IPS-NIHi7 (cell line): ENCODE measurements at regions not wholly inside any gene's neighbourhood (a gene's known extent, or its start where the extent isn't known, plus 50 kb on each side); places are given as distances from the start of the nearest gene placed in this dataset.
"Not testable (repeated sequence)": the region's sequence is repeated elsewhere in the genome, so short reads cannot be mapped to it uniquely, and the experiment has no call there.

Source experiments
- DNase-seq: peaks from one replicate; pipeline ENCODE4 v3.0.0; 2012; ENCODE audit warnings: mixed read lengths; ENCODE audit errors: extremely low spot score

DNA sequence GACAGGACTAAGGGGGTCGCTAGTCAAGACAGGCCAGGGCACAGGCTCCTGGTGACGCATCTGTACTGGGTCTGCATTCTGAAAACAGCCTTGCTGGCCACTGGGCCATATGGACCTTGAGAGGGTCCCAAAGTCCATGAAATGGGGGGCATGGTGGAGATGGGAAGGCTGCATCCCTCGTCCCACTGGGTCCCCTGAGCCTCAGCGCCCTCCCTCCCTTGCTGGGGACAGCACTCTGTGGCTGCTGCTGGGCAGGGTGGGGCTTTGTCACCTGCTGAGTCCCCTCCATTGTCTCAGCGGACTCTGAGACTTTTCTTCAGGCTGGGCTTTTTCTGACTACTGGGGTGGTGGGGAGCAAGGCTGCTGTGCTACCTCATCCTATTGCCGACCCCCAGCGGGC lies 205.2 kb downstream of the RHOU start:
- DNase-seq, result no peak

GRCh38 chr1:228940926-228941325 lies 205.6 kb downstream of the RHOU start:
- DNase-seq, result no peak

DNA sequence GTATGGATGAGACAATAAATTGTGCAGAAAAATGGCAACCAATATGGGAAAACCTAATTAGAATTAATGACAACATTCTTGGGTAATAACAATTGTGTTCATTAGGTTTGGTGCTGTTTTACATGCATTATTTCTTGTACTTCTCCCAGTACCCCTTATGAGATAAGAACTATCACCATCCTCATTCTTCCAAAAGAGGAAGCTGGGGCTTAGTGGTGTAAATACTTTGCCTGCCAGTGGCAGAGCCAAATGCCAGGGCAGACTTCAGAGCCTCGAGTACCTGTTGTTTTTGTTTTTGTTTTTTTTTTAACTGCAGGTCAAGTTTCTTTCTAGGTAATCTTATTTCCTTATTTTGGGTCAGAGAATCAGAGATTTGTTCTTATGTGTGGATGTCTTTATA lies 206.4 kb downstream of the RHOU start:
- DNase-seq, result no peak

DNA sequence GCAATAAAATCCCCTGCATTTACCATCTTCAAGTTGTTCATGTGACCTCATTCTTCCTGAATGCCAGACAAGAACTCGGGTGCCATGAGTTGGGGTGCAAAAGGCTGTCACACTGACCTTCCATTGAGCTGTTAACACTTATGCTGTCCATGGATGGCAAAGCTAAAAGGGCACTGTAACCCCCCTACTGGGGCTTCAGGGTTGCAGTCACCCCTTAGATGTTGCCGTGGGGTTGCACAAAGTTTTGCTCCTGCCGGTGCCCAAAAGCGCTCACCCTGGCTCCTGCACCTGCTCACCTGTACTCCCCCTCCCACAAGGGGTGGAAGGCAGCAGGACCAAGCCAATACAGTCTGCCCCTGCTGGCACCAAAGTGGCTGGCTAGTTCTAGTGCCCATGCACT lies 208.2 kb downstream of the RHOU start:
- DNase-seq, result no peak

DNA sequence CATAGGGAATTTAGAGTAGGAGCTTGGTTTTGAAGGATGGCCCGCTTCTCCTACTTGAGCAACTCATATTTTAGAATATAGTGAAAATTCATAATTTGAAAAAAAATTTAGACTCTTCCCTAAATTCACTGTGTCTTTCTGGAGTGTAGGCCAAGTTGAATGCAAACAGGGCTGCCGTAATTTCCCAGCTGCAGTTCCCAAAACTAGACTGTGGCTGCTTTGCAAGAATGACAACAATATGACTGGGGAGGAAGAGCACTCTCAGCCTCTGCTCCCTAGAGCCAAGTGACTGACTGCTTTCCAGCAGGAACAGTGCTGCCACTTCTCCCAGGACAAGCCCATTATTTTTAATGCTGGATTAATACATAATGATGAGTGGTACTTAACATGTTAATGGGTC lies 209.0 kb downstream of the RHOU start:
- no peak for DNase-seq

GRCh38 chr1:228944935-228945371 lies 209.7 kb downstream of the RHOU start:
- no peak for DNase-seq

GRCh38 chr1:228945885-228946284 lies 210.6 kb downstream of the RHOU start:
- no peak for DNase-seq

- not testable (repeated sequence) for DNase-seq
Measured at GRCh38 chr1:228949617-228950016, 214.3 kb downstream of the RHOU start.

DNA sequence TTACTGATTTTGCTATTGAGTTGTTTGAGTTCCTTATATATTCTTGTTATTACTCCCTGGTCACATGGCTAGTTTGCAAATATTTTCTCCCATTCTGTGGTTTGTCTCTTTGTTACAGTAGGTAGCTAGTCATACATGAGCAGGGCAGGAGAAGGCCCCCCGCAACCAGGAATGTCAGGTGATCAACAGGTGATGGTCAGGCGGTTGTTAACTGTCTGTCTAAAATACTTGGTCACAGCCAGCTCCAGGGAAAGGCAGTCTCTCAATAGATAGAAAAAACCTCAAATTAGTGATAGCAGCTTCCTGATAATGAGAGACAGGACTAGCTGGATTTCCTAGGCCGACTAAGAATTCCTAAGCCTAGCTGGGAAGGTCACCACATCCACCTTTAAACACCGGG lies 217.9 kb downstream of the RHOU start:
- DNase-seq, result no peak

DNA sequence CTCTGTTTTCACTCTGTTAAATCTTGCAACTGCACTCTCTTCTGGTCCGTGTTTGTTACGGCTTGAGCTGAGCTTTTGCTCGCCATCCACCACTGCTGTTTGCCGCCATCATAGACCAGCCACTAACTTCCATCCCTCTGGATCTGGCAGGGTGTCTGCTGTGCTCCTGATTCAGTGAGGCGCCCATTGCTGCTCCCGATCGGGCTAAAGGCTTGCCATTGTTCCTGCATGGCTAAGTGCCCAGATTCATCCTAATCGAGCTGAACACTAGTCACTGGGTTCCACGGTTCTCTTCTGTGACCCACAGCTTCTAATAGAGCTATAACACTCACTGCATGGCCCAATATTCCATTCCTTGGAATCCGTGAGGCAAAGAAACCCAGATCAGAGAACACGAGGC lies 218.5 kb downstream of the RHOU start:
- not testable (repeated sequence) for DNase-seq

DNA sequence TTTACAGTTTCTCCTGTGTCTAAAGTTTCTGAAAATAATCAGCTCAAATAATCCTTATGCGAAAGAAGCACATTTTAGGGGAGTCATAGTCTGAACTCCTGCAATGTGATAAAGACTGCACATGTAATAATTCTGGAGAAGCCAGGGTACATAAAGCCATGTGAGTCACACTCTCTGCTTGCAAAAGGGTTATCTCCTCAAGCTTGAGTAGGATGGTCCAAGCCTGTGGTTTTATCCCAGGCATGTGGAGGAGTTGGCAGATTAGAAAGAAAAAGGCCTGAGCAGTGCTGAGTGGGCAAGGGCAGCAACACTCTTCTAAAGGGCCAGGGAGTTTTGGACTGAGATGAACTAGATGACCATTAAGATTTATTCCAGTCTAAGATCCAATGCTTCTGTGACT lies 220.4 kb downstream of the RHOU start:
- DNase-seq, result no peak

GRCh38 chr1:228956864-228957263 lies 221.6 kb downstream of the RHOU start:
- DNase-seq, result no peak

DNA sequence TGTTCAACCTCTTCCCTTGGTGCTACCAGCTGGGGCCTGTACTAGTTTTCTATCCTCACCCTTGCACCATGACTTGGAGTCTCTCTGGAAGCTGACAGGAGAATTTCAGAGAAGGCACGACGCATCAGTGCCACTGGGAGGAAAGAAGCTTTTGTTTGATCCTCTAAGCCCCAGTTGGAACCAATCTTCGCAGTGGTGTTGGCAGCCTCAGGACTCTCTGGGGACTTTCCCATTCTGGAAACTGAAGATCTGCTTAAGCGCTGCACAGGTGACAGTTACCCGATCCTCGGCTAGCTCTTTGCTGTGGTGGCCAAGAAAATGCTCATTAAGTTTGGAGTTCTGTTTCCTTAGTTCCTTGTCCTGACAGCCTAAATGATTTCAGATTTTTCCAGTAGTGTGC lies 222.3 kb downstream of the RHOU start:
- DNase-seq, result no peak

- no peak for DNase-seq
Measured at GRCh38 chr1:228958121-228958520, 222.8 kb downstream of the RHOU start.

- no peak for DNase-seq
Measured at GRCh38 chr1:228958741-228959140, 223.5 kb downstream of the RHOU start.

DNA sequence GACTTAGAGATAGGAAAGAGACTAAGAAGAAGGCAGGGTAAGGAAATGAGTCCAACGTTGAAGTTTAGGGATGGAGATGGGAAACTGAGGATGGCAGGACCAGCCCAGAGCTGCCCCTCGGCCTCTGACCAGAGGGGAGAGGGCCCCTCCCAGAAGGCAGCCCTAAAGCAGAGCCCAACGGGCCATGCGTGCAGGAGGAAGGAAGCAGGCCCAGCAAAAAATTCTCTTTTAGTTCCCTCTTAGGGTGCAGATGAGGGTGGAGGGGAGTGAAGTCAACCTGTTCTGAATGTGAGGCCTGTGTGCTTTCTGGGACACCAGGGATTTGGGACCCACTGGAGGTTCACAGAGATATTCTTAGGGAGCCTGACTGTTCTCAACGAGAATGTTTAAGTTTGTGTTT lies 225.4 kb downstream of the RHOU start:
- DNase-seq, result no peak

DNA sequence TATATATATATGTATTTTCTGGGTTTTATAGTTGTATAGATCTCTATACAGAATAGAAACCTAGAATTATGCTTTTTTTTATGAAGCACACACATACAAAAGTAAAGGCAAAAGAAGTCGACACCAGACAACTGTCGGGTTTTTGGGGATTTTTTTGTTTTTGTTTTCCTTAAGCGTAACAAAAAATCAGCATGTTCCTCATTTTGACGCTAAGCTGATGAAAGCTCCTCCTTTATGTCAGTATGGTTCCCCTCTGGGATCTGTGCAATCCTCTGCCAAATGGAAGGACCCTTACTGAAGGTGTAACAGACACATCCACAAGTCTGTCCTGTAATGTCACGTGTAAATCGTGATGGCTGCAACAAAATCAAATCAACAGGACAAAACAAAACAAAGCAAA lies 226.2 kb downstream of the RHOU start:
- DNase-seq, result no peak

GRCh38 chr1:228963795-228964177 lies 228.5 kb downstream of the RHOU start:
- no peak for DNase-seq

GRCh38 chr1:228964178-228965089 lies 229.2 kb downstream of the RHOU start:
- no peak for DNase-seq

DNA sequence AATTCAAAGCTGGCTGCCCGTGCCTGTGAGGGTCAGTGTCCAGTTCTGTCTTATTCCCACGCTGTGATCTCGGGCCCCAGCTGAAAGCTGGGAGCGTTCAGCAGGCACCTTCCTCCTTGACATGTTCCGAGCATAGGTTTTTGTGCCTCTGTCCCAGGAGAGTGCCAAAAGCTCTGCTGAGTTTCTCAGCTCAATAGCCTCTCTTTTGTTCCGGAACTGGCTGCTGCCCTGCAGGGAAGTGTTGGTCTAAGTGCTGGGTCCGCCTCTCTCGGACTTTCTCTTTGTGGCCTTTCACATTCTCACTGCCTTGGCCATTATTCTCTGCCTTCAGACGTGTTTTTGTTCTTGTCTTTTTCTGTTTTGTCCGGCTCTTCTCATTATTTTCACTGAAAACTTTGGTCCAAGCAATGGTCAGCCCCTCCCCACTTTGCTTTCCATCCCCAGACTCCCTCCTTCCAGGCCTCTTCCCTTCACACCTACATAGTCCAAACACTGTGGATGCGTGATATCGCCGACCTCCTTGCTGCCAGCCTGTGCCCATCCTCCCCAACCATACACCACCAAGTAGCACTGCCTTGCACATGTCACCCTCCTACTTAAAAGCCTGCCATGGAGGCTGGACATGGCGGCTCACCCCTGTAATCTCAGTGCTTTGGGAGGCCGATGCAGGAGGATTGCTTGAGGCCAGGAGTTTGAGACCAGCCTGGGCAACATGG lies 233.8 kb downstream of the RHOU start:
- no peak for DNase-seq

DNA sequence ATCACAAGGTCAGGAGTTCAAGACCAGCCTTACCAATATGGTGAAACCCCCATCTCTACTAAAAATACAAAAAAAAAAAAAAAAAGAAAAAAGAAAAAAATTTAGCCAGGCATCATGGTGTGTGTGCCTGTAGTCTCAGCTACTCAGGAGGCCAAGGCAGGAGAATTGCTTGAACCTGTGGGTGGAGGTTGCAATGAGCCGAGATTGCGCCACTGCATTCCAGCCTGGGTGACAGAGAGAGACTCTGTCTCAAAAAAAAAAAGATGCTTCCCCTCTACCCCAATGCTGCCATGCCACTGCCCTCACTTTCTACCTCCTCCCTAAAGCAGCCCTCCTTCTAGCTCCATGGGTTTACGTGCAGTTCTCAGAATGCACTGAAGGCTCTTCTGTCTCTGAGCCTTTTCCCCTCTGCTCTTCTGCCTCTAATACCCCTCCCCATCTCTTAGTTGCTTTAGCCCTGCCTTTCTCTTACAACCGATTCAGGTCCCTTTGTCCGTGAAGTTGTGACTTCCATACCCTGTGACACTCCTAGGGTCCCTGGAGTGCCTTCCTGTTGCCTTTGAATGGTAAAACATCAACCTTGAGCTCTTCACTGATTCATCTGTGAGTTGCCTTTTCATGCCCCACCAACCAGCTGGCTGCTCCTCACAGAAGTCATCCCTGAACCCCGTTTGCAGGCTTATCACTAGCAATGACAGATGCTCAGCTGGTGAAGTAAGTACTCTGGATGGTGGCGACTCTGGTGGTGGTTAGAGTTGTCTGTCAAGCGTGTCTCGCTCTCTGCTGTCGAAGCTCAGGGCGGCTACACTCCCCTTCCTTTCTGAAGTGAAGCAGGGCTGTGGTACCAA lies 234.9 kb downstream of the RHOU start:
- no peak for DNase-seq

DNA sequence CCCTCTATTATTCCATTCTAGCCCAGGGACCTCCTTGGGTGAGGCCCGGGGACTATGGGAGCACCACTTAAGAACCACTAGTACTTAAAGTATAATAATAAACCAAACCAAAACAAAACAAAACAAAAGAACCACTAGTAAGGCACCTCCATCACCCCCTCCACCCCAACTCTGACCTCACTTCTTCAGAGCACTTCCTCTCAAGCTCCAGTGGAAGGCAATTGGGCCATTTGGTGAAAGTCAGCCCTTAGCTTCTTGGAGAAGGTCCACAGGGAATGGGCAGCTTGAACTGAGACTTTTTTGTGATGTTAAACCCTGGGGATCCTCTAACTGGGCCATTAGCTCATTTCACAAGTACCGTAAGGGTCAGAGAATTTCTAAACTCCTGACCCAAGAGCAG lies 237.3 kb downstream of the RHOU start:
- no peak for DNase-seq
